OCI-LY7 (cell line): ENCODE measurements at regions not wholly inside any gene's neighbourhood (a gene's known extent, or its start where the extent isn't known, plus 50 kb on each side); places are given as distances from the start of the nearest gene placed in this dataset.

Experiments
- BruUV-seq: library from RNA; stranded (reverse); fragments of 400-500 nt; replicated peaks from 2 replicates; lab custom pipeline; 2021; lab: Mats Ljungman, UMichigan
- CTCF ChIA-PET: fragments of 300-600 bp; sonication (Branson Sonifier 250); formaldehyde crosslinking; loops from one replicate; lab custom pipeline; 2022; ENCODE audit warnings: antibody characterized with exemption; ENCODE audit not compliant: unreplicated experiment; lab: Charles Lee
- POLR2A ChIA-PET: fragments of 300-600 bp; sonication (Branson Sonifier 250); formaldehyde crosslinking; loops from one replicate; lab custom pipeline; 2022; ENCODE audit warnings: antibody characterized with exemption; lab: Charles Lee
- DNase-seq: peaks from one replicate; pipeline ENCODE4 v3.0.0-alpha.2; 2015; ENCODE audit warnings: low spot score
- H2AFZ ChIP-seq: fragments of 200-600 bp; sonication (generic), shearing (Covaris generic); 2 replicates; pipeline ENCODE4 v1.6.1; 2014; ENCODE audit warnings: mild to moderate bottlenecking, antibody characterized with exemption, low read length, moderate library complexity
- H3K27ac ChIP-seq: fragments of 200-600 bp; sonication (generic); 2 replicates; pipeline ENCODE4 v1.5.1; 2014; ENCODE audit warnings: mixed run types, low read depth, mild to moderate bottlenecking, moderate library complexity, low read length, inconsistent platforms; ENCODE audit not compliant: poor library complexity, severe bottlenecking
- H3K36me3 ChIP-seq: fragments of 200-600 bp; sonication (generic); 2 replicates; pipeline ENCODE4 v1.6.1; 2014; ENCODE audit warnings: mild to moderate bottlenecking, antibody characterized with exemption, low read length, moderate library complexity, mixed read lengths; ENCODE audit not compliant: insufficient read depth
- H3K4me1 ChIP-seq: fragments of 200-600 bp; sonication (generic); 2 replicates; pipeline ENCODE4 v1.5.1; 2014; ENCODE audit warnings: mild to moderate bottlenecking, low read length; ENCODE audit not compliant: insufficient read depth, poor library complexity, severe bottlenecking
- H3K4me2 ChIP-seq: fragments of 200-600 bp; sonication (generic); 2 replicates; pipeline ENCODE4 v1.6.1; 2014; ENCODE audit warnings: mild to moderate bottlenecking, low read length
- H3K4me3 ChIP-seq: fragments of 200-600 bp; sonication (generic); 2 replicates; pipeline ENCODE4 v1.5.1; 2014; ENCODE audit warnings: mild to moderate bottlenecking, low read depth, low read length; ENCODE audit not compliant: poor library complexity, severe bottlenecking
- H3K79me2 ChIP-seq: fragments of 200-600 bp; sonication (generic); 2 replicates; pipeline ENCODE4 v1.6.1; 2016; ENCODE audit warnings: low read depth, mild to moderate bottlenecking, low read length, moderate library complexity, mixed read lengths; ENCODE audit not compliant: insufficient read depth
- H3K9me2 ChIP-seq: fragments of 200-600 bp; sonication (generic); 2 replicates; pipeline ENCODE4 v1.6.1; 2016; ENCODE audit warnings: mild to moderate bottlenecking, low read length, mixed read lengths; ENCODE audit not compliant: insufficient read depth
- H3K9me3 ChIP-seq: fragments of 200-600 bp; sonication (generic); 2 replicates; pipeline ENCODE4 v1.6.1; 2014; ENCODE audit warnings: mild to moderate bottlenecking, mixed run types, low read length, mixed read lengths
- H4K20me1 ChIP-seq: fragments of 200-600 bp; sonication (generic); 2 replicates; pipeline ENCODE4 v1.6.1; 2014; ENCODE audit warnings: mild to moderate bottlenecking, antibody characterized with exemption, low read length, moderate library complexity, mixed read lengths; ENCODE audit not compliant: insufficient read depth
- CTCF ChIP-seq: fragments of 200-600 bp; sonication (generic); conservative IDR thresholded peaks from 2 replicates; pipeline ENCODE4 v1.5.1; 2014; ENCODE audit warnings: mild to moderate bottlenecking, antibody characterized with exemption, low read length, moderate library complexity, mixed read lengths
- EZH2phosphoT487 ChIP-seq: fragments of 200-600 bp; sonication (generic); IDR thresholded peaks from 2 replicates; pipeline ENCODE4 v1.6.1; 2018; ENCODE audit warnings: low read depth, borderline replicate concordance, mild to moderate bottlenecking, mixed run types, antibody characterized with exemption, low read length, moderate library complexity, mixed read lengths
- intact Hi-C: fragments of 100-400 bp; cut with micrococcal nuclease; formaldehyde crosslinking; loops from one replicate; pipeline ENCODE4 v1.10.0; 2022; ENCODE audit not compliant: unreplicated experiment

DNA sequence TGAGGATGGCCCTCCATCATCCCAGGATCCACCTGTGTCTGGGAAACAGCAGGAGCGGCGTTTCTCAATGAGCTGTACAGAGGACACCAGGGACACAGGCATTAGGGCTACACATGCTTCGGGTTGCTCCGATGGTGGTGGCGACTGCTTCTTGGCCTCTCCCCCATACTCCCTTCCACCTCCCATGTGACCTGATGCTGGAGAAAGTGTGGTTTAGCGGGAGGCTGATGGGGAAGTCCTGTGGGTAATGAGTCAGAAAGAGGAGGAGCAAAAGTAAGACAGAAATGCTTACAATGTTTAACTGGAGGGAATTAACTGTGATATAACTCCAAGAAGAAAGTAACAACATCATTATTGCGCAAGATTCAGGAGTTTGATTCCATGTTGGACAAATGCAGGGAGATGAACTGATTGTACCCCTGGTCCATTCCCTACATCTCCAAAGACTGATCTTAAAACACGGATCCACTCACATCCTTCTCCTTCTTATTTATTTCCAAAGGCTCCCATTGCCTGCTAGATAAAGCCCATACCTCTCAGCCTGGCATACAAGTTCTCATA is 186.6 kb downstream of the NRP2 start:
- no peak for DNase-seq
- intact Hi-C loops = no loop called here
- no peaks in the 10 kb centered on the region for H3K36me3 ChIP-seq
- H3K79me2 ChIP-seq = no peaks in the 10 kb centered on the region
- no peaks in the 10 kb centered on the region for H3K4me1 ChIP-seq
- no peaks in the 10 kb centered on the region for H4K20me1 ChIP-seq
- H3K4me3 ChIP-seq = no peak overlapping the region
- ChIA-PET CTCF (no interaction called here), POLR2A (interaction anchor here (0.7 kb wide), 1 partner anchor 1606 kb away, joined by 3 read pairs; no protein-coding TSS in a partner anchor)
- no peaks in the 10 kb centered on the region for H3K9me3 ChIP-seq
- H2AFZ ChIP-seq = no peak overlapping the region
- no peak overlapping the region for H3K27ac ChIP-seq
- TF ChIP-seq EZH2phosphoT487 (no peak), CTCF (no peak)
- H3K9me2 ChIP-seq = no peaks in the 10 kb centered on the region
- BruUV-seq = no TSS peak
- no peak overlapping the region for H3K4me2 ChIP-seq

GRCh38 chr2:205868053-205868452 is 185.8 kb downstream of the NRP2 start:
- Histone ChIP-seq H4K20me1 (no peaks in the 10 kb centered on the region), H3K4me2 (no peak overlapping the region), H3K79me2 (no peaks in the 10 kb centered on the region), H2AFZ (no peak overlapping the region), H3K4me1 (no peaks in the 10 kb centered on the region), H3K9me2 (no peaks in the 10 kb centered on the region), H3K27ac (no peak overlapping the region), H3K9me3 (no peaks in the 10 kb centered on the region), H3K36me3 (no peaks in the 10 kb centered on the region), H3K4me3 (no peak overlapping the region)
- no peak for TF ChIP-seq EZH2phosphoT487
- TF ChIP-seq CTCF = no peak
- intact Hi-C loops = no loop called here
- BruUV-seq = no TSS peak
- no peak for DNase-seq
- ChIA-PET CTCF (no interaction called here), POLR2A (interaction anchor here (0.7 kb wide), 1 partner anchor 1605 kb away, joined by 3 read pairs; no protein-coding TSS in a partner anchor)

GRCh38 chr2:205867371-205867770 is 185.1 kb downstream of the NRP2 start:
- Histone ChIP-seq H2AFZ (no peak overlapping the region), H3K4me2 (no peak overlapping the region), H3K36me3 (no peaks in the 10 kb centered on the region), H3K9me3 (no peaks in the 10 kb centered on the region), H3K4me1 (no peaks in the 10 kb centered on the region), H3K4me3 (no peak overlapping the region), H3K79me2 (no peaks in the 10 kb centered on the region), H4K20me1 (no peaks in the 10 kb centered on the region), H3K9me2 (no peaks in the 10 kb centered on the region), H3K27ac (no peak overlapping the region)
- ChIA-PET CTCF (no interaction called here), POLR2A (no interaction called here)
- BruUV-seq = no TSS peak
- TF ChIP-seq CTCF = no peak
- TF ChIP-seq EZH2phosphoT487 = no peak
- intact Hi-C loops = no loop called here
- DNase-seq = no peak
